ENCODE measurements at regions not wholly inside any gene's neighbourhood (a gene's known extent, or its start where the extent isn't known, plus 50 kb on each side); places are given as distances from the start of the nearest gene placed in this dataset.

- TF ChIP-seq GATA2 (IDR thresholded peaks at IDR 0.05; ENCODE audit: low read depth, low read length) (no peak), GATA3 (IDR thresholded peaks at IDR 0.05; ENCODE audit: low read depth, low read length) (no peak)
Observed at GRCh38 chr9:90458485-90458884, 184.1 kb downstream of the DIRAS2 start.

Measured in SH-SY5Y (cell line).